CD4-positive, CD25-positive, alpha-beta regulatory T cell (primary cell): ENCODE measurements at regions not wholly inside any gene's neighbourhood (a gene's known extent, or its start where the extent isn't known, plus 50 kb on each side); places are given as distances from the start of the nearest gene placed in this dataset.

Experiments used
- ATAC-seq, 2 donors: fragments of 150-1000 bp; cut with Tn5 transposase; one replicate each; pipeline ENCODE4 v1.10.0; 2021; ENCODE audit warnings: low read depth in 2 of 2, moderate number of reproducible peaks in 2 of 2, moderate library complexity in 1 of 2
- DNase-seq, 3 donors: peaks; one replicate each; pipeline versions ENCODE4 v3.0.0 to v3.0.0-alpha.2; 2012 to 2022; ENCODE audit warnings: mixed read lengths in 1 of 3
- H3K27ac ChIP-seq: one replicate; pipeline ENCODE4 v1.7.0; 2013; ENCODE audit warnings: mild to moderate bottlenecking, low read length; ENCODE audit not compliant: insufficient read depth, poor library complexity, severe bottlenecking
- H3K27me3 ChIP-seq: one replicate; pipeline ENCODE4 v1.7.0; 2013; ENCODE audit warnings: low read length; ENCODE audit not compliant: control insufficient read depth, insufficient read depth
- H3K36me3 ChIP-seq: one replicate; pipeline ENCODE4 v1.7.0; 2013; ENCODE audit warnings: mild to moderate bottlenecking, low read length, moderate library complexity; ENCODE audit not compliant: control insufficient read depth, insufficient read depth
- H3K4me1 ChIP-seq: 2 replicates; pipeline ENCODE4 v1.7.0; 2013; ENCODE audit warnings: mild to moderate bottlenecking, low read length; ENCODE audit not compliant: insufficient read depth, control insufficient read depth, poor library complexity, severe bottlenecking
- H3K4me3 ChIP-seq: one replicate; pipeline ENCODE4 v1.7.0; 2013; ENCODE audit warnings: low read depth, mild to moderate bottlenecking, low read length, moderate library complexity
- H3K9me3 ChIP-seq, 2 experiments: 1 replicate in 1 of 2; 2 replicates in 1 of 2; pipeline ENCODE4 v1.7.0; 2013; ENCODE audit warnings: low read length in 2 of 2, mild to moderate bottlenecking in 1 of 2, moderate library complexity in 1 of 2; ENCODE audit not compliant: control insufficient read depth in 2 of 2
- H3K27ac Mint-ChIP-seq, 3 donors: one replicate each; pipeline ENCODE4 v1.8.0; 2020 to 2022; ENCODE audit warnings: mild to moderate bottlenecking in 3 of 3, mixed read lengths in 3 of 3, moderate library complexity in 2 of 3
- H3K27me3 Mint-ChIP-seq: one replicate; pipeline ENCODE4 v1.8.0; 2022; ENCODE audit warnings: mild to moderate bottlenecking, mixed read lengths
- H3K36me3 Mint-ChIP-seq: one replicate; pipeline ENCODE4 v1.8.0; 2020; ENCODE audit warnings: mixed read lengths
- H3K4me1 Mint-ChIP-seq, 4 donors: one replicate each; pipeline ENCODE4 v1.8.0; 2020 to 2022; ENCODE audit warnings: mixed read lengths in 4 of 4, mild to moderate bottlenecking in 1 of 4
- H3K4me3 Mint-ChIP-seq, 4 donors: one replicate each; pipeline ENCODE4 v1.8.0; 2020 to 2022; ENCODE audit warnings: mild to moderate bottlenecking in 4 of 4, mixed read lengths in 4 of 4, moderate library complexity in 3 of 4
- H3K9me3 Mint-ChIP-seq, 7 donors: one replicate each; pipeline ENCODE4 v1.8.0; 2020 to 2022; ENCODE audit warnings: mixed read lengths in 7 of 7, mild to moderate bottlenecking in 3 of 7, moderate library complexity in 2 of 7

DNA sequence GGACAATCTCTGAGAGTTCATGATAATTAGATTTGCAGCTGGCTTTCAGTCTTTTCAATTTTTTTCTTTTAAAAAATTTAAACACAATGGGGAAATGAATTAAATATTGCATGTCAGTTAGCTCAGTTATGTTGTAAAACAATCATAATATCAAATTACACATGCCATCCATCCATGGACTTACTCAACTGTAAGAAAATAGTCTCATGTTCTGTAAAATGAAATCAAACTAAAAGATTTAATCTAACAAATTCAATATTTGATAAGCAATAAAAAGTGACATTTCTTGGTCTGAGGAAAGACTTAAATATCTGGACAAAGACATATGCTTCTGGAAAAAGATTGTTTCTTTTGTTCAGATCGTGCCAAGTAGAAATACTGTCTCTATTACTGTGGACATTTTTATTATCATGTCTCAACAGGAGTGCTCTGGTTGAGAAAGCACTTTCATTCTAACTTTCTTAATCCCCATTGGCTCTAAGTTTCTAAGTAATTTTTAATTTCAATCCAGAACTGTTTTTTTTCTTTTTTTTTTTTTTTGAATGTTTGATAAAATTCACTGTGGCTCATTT is 179.2 kb upstream of the FAM3C start:
- Histone ChIP-seq H3K27ac (no peak overlapping the region), H3K4me3 (no peak overlapping the region), H3K36me3 (no peaks in the 10 kb centered on the region), H3K27me3 (peaks cover 8% of the 10 kb centered on the region), H3K4me1 (no peaks in the 10 kb centered on the region), H3K9me3 (no peaks in the 10 kb centered on the region)
- no peak overlapping the region for H3K27ac Mint-ChIP-seq
- no peak for DNase-seq
- H3K4me1 Mint-ChIP-seq = no peaks in the 10 kb centered on the region
- ATAC-seq = no peak
- H3K36me3 Mint-ChIP-seq = no peaks in the 10 kb centered on the region
- no peaks in the 10 kb centered on the region for H3K27me3 Mint-ChIP-seq
- H3K4me3 Mint-ChIP-seq = no peak overlapping the region
- no peaks in the 10 kb centered on the region for H3K9me3 Mint-ChIP-seq

DNA sequence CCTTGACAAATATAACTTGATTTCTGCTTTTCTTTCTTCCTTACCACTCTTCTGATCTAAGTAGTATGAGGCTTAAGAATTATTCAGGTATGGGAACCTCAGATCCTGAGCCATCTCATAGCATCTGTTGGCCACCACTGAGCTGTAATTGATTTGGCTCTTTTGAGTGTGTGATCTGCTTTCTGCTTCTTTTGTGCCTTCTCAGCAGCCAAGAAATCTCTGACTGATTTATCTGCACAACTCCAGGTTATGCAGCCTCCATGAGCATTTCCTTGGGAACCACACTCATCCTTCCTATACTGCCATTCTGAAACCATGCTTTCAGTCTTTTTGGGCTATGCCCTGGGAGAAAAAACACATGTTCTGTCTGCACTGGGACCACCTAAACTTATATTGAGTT is 178.0 kb upstream of the FAM3C start:
- ATAC-seq = no peak
- H3K27me3 Mint-ChIP-seq = no peaks in the 10 kb centered on the region
- no peaks in the 10 kb centered on the region for H3K36me3 ChIP-seq
- no peak overlapping the region for H3K27ac Mint-ChIP-seq
- H3K4me1 ChIP-seq = no peaks in the 10 kb centered on the region
- no peak overlapping the region for H3K27ac ChIP-seq
- H3K4me3 ChIP-seq = no peak overlapping the region
- no peaks in the 10 kb centered on the region for H3K9me3 ChIP-seq
- H3K36me3 Mint-ChIP-seq = no peaks in the 10 kb centered on the region
- H3K9me3 Mint-ChIP-seq = no peaks in the 10 kb centered on the region
- DNase-seq = no peak
- peaks cover 8% of the 10 kb centered on the region for H3K27me3 ChIP-seq
- H3K4me3 Mint-ChIP-seq = no peak overlapping the region
- H3K4me1 Mint-ChIP-seq = no peaks in the 10 kb centered on the region

DNA sequence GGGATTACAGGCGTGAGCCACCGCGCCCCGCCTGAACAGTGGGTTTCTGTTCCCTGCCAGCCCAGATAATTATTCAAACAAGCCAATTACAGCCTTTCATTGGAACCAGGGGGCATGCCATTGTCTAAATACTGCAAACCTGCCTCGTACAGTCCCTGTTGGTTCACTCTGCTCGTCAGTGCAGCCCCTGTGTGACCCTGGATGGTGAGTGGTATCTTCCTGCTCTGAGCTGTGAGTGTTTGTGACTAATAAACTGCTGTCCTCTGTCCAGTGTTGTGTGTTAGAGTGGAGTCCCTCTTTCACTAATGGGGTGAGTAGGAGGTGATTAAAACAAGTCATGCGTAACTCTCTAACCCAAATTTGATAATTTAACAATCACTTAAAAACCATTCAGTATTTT is 176.5 kb upstream of the FAM3C start:
- H3K27ac ChIP-seq = no peak overlapping the region

DNA sequence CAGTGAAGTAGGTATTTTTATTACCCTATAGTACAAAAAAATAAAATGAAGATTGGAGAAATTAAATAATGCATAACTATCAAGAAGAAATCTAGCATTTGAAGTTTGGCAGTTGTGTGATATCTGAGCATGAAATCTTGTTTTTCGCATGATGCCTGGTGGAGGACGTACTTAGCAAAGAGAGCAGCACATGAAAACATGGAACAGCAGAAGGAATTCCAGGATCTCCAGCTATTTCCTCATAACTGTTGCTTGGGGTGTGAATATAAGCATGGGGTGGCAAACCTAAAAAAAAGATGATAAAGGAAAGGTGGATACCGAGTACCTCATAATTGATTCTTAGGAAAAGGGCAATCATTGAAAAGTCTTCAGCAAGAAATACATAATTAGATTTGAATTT is 174.3 kb upstream of the FAM3C start:
- Histone ChIP-seq H3K27ac (no peak overlapping the region), H3K9me3 (no peaks in the 10 kb centered on the region), H3K4me3 (no peak overlapping the region), H3K4me1 (no peaks in the 10 kb centered on the region), H3K27me3 (peaks cover 2% of the 10 kb centered on the region), H3K36me3 (no peaks in the 10 kb centered on the region)
- Mint-ChIP-seq H3K4me1 (no peaks in the 10 kb centered on the region), H3K36me3 (no peaks in the 10 kb centered on the region), H3K27me3 (no peaks in the 10 kb centered on the region), H3K4me3 (no peak overlapping the region), H3K27ac (no peak overlapping the region), H3K9me3 (no peaks in the 10 kb centered on the region)
- DNase-seq (no peak), ATAC-seq (no peak)

More for the DNA sequence above, 176.5 kb upstream of the FAM3C start:
- H3K36me3 ChIP-seq = no peaks in the 10 kb centered on the region
- no peaks in the 10 kb centered on the region for H3K27me3 Mint-ChIP-seq
- no peaks in the 10 kb centered on the region for H3K4me1 ChIP-seq
- DNase-seq = no peak
- H3K4me1 Mint-ChIP-seq = no peaks in the 10 kb centered on the region
- no peaks in the 10 kb centered on the region for H3K9me3 ChIP-seq
- H3K4me3 ChIP-seq = no peak overlapping the region
- H3K4me3 Mint-ChIP-seq = no peak overlapping the region
- no peak for ATAC-seq
- peaks cover 8% of the 10 kb centered on the region for H3K27me3 ChIP-seq
- no peaks in the 10 kb centered on the region for H3K36me3 Mint-ChIP-seq
- H3K9me3 Mint-ChIP-seq = no peaks in the 10 kb centered on the region
- H3K27ac Mint-ChIP-seq = no peak overlapping the region

DNA sequence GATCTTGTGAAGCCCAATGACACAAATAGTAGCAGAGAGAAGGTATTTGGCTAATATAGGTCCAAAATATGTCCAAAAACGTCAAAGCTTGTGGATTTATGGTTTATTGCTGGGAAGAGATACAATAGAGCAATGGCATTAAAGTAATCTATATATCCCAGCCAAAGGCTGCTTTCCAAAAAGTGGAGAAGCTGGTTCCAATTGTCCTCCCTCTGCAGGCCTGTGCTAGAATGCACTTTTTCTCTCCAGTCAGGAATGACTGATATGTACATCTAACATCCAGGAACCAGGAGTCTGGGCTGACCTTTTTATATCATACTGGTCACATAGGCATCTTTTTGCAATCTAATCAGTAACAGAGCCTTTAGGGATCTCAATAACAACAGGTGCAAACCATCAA is 167.1 kb upstream of the FAM3C start:
- Mint-ChIP-seq H3K27me3 (no peaks in the 10 kb centered on the region), H3K36me3 (no peaks in the 10 kb centered on the region), H3K4me1 (no peaks in the 10 kb centered on the region), H3K4me3 (no peak overlapping the region), H3K27ac (no peak overlapping the region), H3K9me3 (no peaks in the 10 kb centered on the region)
- Histone ChIP-seq H3K4me3 (no peak overlapping the region), H3K36me3 (no peaks in the 10 kb centered on the region), H3K4me1 (no peaks in the 10 kb centered on the region), H3K27me3 (no peaks in the 10 kb centered on the region), H3K9me3 (no peaks in the 10 kb centered on the region), H3K27ac (no peak overlapping the region)
- DNase-seq = no peak
- no peak for ATAC-seq

DNA sequence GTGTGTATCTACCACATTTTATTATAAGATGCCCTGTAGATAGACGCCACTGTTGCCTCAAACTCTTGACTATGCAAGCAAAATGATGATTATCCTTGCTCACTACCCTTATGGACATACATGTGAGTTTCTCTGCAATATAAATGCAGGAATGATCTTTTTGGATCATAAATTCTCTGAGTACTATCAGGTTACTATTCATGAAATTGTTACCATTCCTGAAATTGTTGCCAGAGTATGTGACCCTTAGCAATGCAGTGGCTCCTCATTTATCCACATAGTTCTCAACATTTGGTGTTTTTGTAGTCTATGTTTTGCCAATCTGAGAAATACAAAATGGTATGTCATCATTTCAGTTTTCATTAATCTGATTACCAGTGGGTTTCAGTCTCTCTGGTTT is 166.2 kb upstream of the FAM3C start:
- H3K4me1 ChIP-seq = no peaks in the 10 kb centered on the region
- H3K4me3 ChIP-seq = no peak overlapping the region
- no peak for ATAC-seq
- H3K9me3 Mint-ChIP-seq = no peaks in the 10 kb centered on the region
- H3K4me1 Mint-ChIP-seq = no peaks in the 10 kb centered on the region
- DNase-seq = no peak
- H3K27ac Mint-ChIP-seq = no peak overlapping the region
- H3K4me3 Mint-ChIP-seq = no peak overlapping the region
- H3K9me3 ChIP-seq = no peaks in the 10 kb centered on the region
- no peaks in the 10 kb centered on the region for H3K36me3 ChIP-seq
- no peaks in the 10 kb centered on the region for H3K27me3 Mint-ChIP-seq
- H3K36me3 Mint-ChIP-seq = no peaks in the 10 kb centered on the region
- H3K27ac ChIP-seq = no peak overlapping the region
- H3K27me3 ChIP-seq = no peaks in the 10 kb centered on the region

DNA sequence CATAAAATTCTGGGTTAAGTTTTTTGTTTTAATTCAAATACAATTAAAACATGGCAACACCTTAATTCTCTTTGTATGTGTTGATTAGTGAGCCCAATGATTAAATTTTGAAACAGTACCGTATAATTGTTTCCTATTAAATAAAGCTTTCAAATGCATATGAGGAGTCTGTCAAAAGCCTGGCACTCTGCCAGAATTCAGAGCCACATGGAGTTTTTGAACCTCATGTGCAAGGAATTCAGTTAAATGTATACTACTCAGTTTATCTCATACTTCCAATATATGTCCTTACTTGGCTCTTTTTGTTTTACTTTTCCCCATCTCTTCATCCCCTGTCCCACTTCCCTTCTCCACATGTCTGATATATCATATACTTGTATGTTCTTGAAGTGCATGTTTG is 165.6 kb upstream of the FAM3C start:
- no peaks in the 10 kb centered on the region for H3K9me3 Mint-ChIP-seq
- Histone ChIP-seq H3K9me3 (no peaks in the 10 kb centered on the region), H3K27ac (no peak overlapping the region), H3K4me3 (no peak overlapping the region), H3K4me1 (no peaks in the 10 kb centered on the region), H3K27me3 (no peaks in the 10 kb centered on the region), H3K36me3 (no peaks in the 10 kb centered on the region)
- H3K4me3 Mint-ChIP-seq = no peak overlapping the region
- H3K4me1 Mint-ChIP-seq = no peaks in the 10 kb centered on the region
- no peak for DNase-seq
- ATAC-seq = no peak
- no peaks in the 10 kb centered on the region for H3K27me3 Mint-ChIP-seq
- no peaks in the 10 kb centered on the region for H3K36me3 Mint-ChIP-seq
- H3K27ac Mint-ChIP-seq = no peak overlapping the region

DNA sequence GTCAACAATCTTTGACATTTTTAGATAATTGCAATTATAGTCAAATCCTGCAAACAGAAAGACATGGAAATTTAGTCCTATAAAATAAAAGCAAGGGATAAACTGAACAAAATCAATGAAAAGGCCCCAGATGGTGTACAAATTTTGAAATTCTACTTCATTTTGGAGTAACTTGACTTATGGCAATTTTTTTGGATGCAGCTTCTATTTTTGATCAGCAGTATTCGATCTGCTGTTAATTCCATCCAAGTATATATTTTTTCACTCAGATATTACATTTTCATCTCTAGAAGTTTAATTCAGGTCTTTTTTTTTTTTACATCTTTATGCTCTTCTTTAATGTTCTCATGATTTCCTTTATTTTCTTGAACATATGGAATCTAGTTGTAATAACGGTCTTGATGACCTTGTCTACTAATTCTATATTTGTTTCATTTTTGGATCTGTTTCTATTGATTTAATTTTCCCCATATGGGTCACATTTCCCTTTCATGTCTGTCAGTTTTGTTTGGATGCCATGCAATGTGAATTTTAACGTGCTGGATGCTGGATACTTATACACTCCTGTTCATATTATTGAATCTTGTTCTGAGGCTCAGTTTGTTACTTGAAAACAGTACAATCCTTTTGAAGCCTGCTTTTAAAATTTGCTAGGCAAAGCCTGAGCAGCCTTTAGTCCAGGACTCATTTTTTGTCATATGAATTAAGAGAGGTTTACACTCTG is 164.3 kb upstream of the FAM3C start:
- ATAC-seq = no peak
- Mint-ChIP-seq H3K4me3 (no peak overlapping the region), H3K27ac (no peak overlapping the region), H3K27me3 (no peaks in the 10 kb centered on the region), H3K9me3 (no peaks in the 10 kb centered on the region), H3K4me1 (no peaks in the 10 kb centered on the region), H3K36me3 (no peaks in the 10 kb centered on the region)
- Histone ChIP-seq H3K4me3 (no peak overlapping the region), H3K27me3 (peaks cover 2% of the 10 kb centered on the region), H3K9me3 (no peaks in the 10 kb centered on the region), H3K36me3 (no peaks in the 10 kb centered on the region), H3K4me1 (no peaks in the 10 kb centered on the region), H3K27ac (no peak overlapping the region)
- DNase-seq = no peak
